K562 (cell line): ENCODE measurements at regions not wholly inside any gene's neighbourhood (a gene's known extent, or its start where the extent isn't known, plus 50 kb on each side); places are given as distances from the start of the nearest gene placed in this dataset.
A peak's percentile ranks its signal among the peaks of the same experiment; 100 is the strongest.

Source experiments
- EHMT2 ChIP-seq: fragments of 450-650 bp; IDR thresholded peaks from 2 replicates; pipeline ENCODE4 v1.6.1; 2018; ENCODE audit warnings: antibody characterized with exemption
- ETV1 ChIP-seq: fragments of 450-650 bp; conservative IDR thresholded peaks from 2 replicates; pipeline ENCODE4 v1.6.1; 2016; ENCODE audit warnings: missing genetic modification characterization, control low read depth, low read depth, missing compliant biosample characterization
- RCOR1 ChIP-seq, 2 experiments: IDR thresholded peaks; 2 replicates each; pipeline ENCODE4 v1.6.1; 2012; ENCODE audit warnings: low read depth in 2 of 2, low read length in 2 of 2, borderline replicate concordance in 1 of 2, improper control_type of control experiment in 1 of 2
- REST ChIP-seq, 2 experiments: fragments of 450-650 bp; formaldehyde crosslinking in 1 of 2; IDR thresholded peaks; 2 replicates each; pipeline versions ENCODE4 v1.4.0 to v1.6.1; 2014 to 2020; ENCODE audit warnings: mild to moderate bottlenecking in 2 of 2, borderline replicate concordance in 1 of 2, low read depth in 1 of 2

GRCh38 chr10:94066411-94066810 is 72.7 kb downstream of the PLCE1 start (continued):
- TF ChIP-seq REST (IDR thresholded peaks at IDR 0.05; ENCODE audit: borderline replicate concordance) (peak; percentile 98), REST (CRISPR knock-in tag; IDR thresholded peaks at IDR 0.05; ENCODE audit: low read depth) (peak; percentile 92), RCOR1 (IDR thresholded peaks at IDR 0.05; ENCODE audit: borderline replicate concordance in 1 of 2, low read depth in 2 of 2, low read length in 2 of 2) (0 out of 4 replicates have a peak, but pooled peaks of 1 of the 2 experiments have one; percentile 6), EHMT2 (peak; percentile 96), ETV1 (tag) (no peak)
